ENCODE measurements at regions not wholly inside any gene's neighbourhood (a gene's known extent, or its start where the extent isn't known, plus 50 kb on each side); places are given as distances from the start of the nearest gene placed in this dataset.

GRCh38 chr15:93837450-93837849 is 393.9 kb upstream of the MCTP2 start:
- TF ChIP-seq CTCF (IDR thresholded peaks at IDR 0.05 in 8 of 11, conservative IDR thresholded peaks at IDR 0.05 in 3 of 11) (no peak), POLR2AphosphoS5 (IDR thresholded peaks at IDR 0.05) (no peak)

All from spleen (tissue), 7 donors.